ENCODE measurements at regions not wholly inside any gene's neighbourhood (a gene's known extent, or its start where the extent isn't known, plus 50 kb on each side); places are given as distances from the start of the nearest gene placed in this dataset.

- no peak for DNase-seq (ENCODE audit: low spot score)
Measured at GRCh38 chr2:49487139-49487538, 332.8 kb upstream of the FSHR start.

DNA sequence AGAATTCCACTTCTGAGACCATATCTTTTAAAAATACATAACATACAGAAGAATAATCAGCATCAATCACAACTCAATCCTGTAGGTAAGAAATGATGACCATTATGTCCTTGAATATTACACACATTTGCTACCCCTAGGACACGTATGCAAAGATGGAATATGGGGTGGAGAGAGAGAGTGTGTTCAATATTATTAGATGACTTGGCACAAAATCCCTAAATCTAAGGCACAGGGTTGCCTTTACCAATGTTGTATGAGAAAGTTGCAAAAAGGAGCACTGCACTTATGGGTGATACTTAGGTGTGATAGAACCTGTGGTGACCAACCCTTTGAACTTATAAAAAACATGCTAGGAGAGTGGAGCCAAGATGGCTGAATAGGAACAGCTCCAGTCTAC, 326.2 kb upstream of the FSHR start:
- DNase-seq (ENCODE audit: low spot score), result no peak

GRCh38 chr2:49465157-49465831, 311.0 kb upstream of the FSHR start:
- DNase-seq (ENCODE audit: low spot score), result no peak

DNA sequence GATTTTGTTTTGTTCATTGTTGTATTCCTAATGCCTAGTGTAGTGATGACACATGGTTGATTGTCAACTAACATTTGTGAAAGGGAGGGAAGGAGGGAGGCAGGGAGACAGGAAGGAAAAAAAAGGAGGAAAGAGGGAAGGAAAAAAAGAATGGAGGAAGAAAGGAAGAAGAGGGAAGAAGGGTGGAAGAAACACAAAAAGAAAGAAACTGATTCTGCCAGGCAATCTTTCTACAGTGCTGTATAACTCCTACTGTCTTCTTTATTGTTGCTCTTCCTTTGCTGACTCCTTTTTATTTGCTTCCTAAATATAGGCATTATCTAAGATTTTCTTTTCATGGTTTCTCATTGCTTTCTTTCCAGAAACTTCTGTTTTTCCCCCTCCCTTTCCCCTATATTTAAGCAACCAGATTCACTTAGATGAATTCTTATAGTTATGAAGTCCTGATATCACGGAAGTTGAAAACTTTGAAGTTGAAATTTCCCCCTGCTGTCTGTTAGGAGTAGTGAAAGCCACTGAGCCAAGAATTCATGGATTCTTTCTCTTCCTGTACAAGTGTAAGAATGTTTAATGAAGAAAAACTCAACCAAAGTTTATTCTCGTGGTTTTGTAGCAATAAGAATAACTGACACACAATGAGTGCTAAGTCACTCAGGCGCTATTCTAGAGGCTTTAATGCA, 305.1 kb upstream of the FSHR start:
- no peak for DNase-seq (ENCODE audit: low spot score)

- DNase-seq (ENCODE audit: low spot score), result no peak
Measured at GRCh38 chr2:49444005-49444404, 289.7 kb upstream of the FSHR start.

DNA sequence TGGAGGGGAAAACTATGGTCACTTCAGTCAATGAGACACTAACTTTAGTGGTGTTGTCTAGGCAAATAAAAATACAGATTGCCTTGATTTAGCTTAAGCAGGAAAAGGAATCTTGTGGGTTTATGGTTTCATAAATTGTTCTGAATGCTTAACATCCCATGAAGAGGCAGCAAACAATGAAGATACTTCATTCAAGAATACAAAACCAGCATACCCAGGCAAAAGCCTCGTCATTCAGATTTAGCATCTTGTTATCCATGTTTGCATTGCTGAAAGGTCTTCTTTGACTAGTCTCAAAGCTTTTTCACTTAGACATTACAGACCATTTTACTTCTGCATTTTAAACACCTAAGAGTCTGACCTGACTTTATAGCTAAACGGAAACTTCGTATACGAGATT, 272.7 kb upstream of the FSHR start:
- no peak for DNase-seq (ENCODE audit: low spot score)

GRCh38 chr2:49416252-49416651, 261.9 kb upstream of the FSHR start:
- no peak for DNase-seq (ENCODE audit: low spot score)

- DNase-seq (ENCODE audit: low spot score), result no peak
Measured at GRCh38 chr2:49404108-49404507, 249.8 kb upstream of the FSHR start.

GRCh38 chr2:49403637-49404036, 249.3 kb upstream of the FSHR start:
- no peak for DNase-seq (ENCODE audit: low spot score)

GRCh38 chr2:49379406-49379805, 225.1 kb upstream of the FSHR start:
- DNase-seq (ENCODE audit: low spot score), result no peak

GRCh38 chr2:49371128-49371701, 216.9 kb upstream of the FSHR start:
- no peak for DNase-seq (ENCODE audit: low spot score)

GRCh38 chr2:49369650-49370049, 215.3 kb upstream of the FSHR start:
- DNase-seq (ENCODE audit: low spot score), result no peak

- no peak for DNase-seq (ENCODE audit: low spot score)
Measured at GRCh38 chr2:49369101-49369500, 214.8 kb upstream of the FSHR start.

DNA sequence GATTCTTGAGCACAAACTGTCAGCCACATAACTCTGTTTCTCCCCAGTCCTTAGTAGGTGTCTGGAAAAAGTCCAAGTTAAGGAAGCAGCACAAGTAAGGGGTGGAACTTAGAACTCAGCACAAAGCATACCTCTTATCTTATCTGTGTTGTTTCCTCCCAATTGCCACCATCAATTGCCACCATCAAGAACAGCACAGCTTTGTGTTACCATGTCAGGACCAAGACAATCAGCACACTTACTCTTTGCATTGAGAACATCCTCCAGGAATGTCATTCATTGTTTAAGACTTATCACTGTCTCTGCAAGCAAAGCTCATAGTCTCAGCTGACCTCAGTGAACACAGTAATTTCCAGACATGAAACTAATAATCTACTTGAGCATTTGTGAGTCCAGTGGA, 212.7 kb upstream of the FSHR start:
- DNase-seq (ENCODE audit: low spot score), result no peak

DNA sequence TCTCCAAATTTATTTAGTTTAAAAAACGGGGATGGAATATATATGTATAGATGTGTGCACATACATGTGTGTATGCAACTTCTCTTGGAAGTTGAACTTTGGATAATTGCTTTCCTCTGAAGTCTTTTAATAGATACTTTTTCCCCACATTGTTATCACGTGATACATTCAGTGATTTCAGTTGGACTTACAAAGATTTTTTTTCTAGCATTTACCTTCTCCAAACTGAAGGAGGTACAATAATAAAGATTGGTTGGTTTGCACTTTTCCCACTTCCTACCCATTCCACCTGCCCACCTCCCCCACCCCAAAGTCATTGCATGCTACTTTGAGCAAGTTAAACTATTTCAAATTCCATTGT, 206.1 kb upstream of the FSHR start:
- no peak for DNase-seq (ENCODE audit: low spot score)

DNA sequence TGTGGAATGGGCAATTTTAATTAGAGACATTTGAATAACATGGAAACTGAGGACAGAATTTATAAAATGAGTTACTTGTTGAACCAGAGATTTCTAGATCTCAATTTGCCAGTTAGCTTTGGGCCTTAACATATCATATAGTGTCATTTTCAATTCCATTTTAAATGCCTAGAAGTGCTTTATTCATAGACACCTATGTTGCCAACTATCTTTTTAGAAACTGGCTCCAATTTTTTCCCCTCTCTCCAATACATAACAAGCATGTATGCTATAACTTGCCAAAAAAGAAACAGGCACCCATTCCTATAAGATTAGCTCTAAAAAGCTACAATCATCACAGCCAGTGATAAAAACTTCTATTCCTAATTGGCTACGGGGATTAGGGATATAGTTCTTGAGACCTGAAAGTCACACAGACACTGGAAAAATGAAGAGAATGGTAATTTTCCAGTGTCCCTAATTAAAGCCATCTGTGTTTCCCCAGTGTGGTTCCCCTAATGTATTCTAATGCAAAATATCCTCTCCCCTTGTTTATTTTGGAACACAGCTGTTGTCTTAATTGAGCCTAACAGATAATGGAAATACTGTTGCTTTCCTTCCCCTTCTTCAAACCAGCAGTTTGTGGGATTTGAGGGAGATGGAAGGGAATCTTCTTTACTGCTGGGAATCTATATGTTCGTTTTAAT, 205.5 kb upstream of the FSHR start:
- no peak for DNase-seq (ENCODE audit: low spot score)

DNA sequence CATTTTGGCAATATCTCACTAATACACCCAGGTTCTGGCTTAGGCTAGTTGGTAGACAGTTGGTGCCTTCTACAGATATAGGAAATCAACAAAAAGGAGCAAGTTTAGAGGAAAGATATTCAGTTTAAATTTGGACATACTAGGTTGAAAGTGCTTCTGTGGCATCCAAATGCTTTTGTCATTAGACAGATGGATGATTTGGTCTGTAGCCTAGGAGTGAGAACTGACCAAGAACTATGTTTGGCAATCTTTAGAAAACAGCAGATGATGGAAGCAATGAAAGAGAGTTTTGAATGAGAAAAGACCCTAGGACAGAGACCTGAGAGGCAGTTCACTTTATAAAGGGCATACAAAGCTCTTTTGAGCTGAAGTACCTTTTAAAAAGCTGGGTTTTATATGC, 201.3 kb upstream of the FSHR start:
- no peak for DNase-seq (ENCODE audit: low spot score)

- DNase-seq (ENCODE audit: low spot score), result no peak
Measured at GRCh38 chr2:49351560-49351959, 197.2 kb upstream of the FSHR start.

- no peak for DNase-seq (ENCODE audit: low spot score)
Measured at GRCh38 chr2:49343638-49344037, 189.3 kb upstream of the FSHR start.

DNA sequence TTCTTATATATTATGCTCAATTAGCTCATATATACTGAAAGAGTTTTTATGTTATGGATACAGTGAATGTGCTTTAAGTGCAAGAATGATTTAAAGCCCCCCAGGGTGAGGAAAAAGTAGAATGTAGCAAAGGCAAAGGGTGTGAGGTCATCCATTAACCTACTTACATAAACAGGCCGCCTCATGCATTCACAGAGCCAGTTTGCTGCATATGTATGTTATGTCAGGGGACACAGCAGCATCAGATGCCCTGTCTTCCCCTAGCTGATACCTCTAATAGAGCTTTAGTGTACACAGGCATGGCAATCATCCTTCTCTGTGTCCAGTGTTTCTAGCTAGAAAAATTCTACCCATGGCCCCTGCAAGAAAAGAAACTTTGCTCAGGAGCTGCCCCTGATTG, 187.8 kb upstream of the FSHR start:
- no peak for DNase-seq (ENCODE audit: low spot score)

- DNase-seq (ENCODE audit: low spot score), result no peak
Measured at GRCh38 chr2:49335546-49335945, 181.2 kb upstream of the FSHR start.

DNA sequence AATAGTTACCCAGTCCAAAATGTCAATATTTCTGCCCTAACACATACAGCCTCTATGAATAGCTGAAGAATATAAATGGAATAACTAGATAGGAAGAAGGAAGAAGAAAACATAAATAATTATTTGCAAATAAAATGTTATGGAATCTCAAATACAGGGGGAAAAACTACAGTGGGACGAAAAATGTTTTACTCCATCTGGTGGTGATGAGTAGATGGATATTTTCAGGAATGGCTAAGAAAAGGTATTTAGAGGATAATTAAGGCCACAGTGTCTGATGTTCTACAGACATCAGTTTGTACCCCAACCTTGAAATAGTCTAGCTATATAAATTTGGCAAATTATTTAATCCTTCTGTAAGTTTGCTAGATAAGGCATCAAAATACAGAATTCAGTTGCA, 178.1 kb upstream of the FSHR start:
- no peak for DNase-seq (ENCODE audit: low spot score)

- no peak for DNase-seq (ENCODE audit: low spot score)
Measured at GRCh38 chr2:49318531-49318930, 164.2 kb upstream of the FSHR start.
